ENCODE measurements at regions not wholly inside any gene's neighbourhood (a gene's known extent, or its start where the extent isn't known, plus 50 kb on each side); places are given as distances from the start of the nearest gene placed in this dataset.

GRCh38 chr10:130999376-131000202 is 311.9 kb downstream of the TCERG1L start:
- no TSS peak for BruUV-seq (replicated peaks)
- CTCF ChIA-PET: no interaction called here
- no peak overlapping the region for H3K4me3 ChIP-seq (ENCODE audit: low read length)
- no peak overlapping the region for H3K9ac ChIP-seq (ENCODE audit: low read length)
- no peaks in the 10 kb centered on the region for H3K79me2 ChIP-seq (ENCODE audit: low read length)
- H4K20me1 ChIP-seq (ENCODE audit: low read length): no peaks in the 10 kb centered on the region
- ATAC-seq (no peak), DNase-seq (no peak)
- no peak overlapping the region for H3K4me2 ChIP-seq (ENCODE audit: low read length)
- TF ChIP-seq CTCF (conservative IDR thresholded peaks at IDR 0.05; ENCODE audit: low read depth, low read length) (no peak), EZH2phosphoT487 (IDR thresholded peaks at IDR 0.05; ENCODE audit: borderline replicate concordance, low read length) (no peak), EZH2 (IDR thresholded peaks at IDR 0.05; ENCODE audit: low read length, unreplicated experiment) (no peak)
- H3F3A ChIP-seq (ENCODE audit: low read length, unreplicated experiment): no peaks in the 10 kb centered on the region
- POLR2A ChIA-PET (ENCODE audit: unreplicated experiment): no interaction called here
- H3K4me1 ChIP-seq (ENCODE audit: insufficient read depth, low read length): no peaks in the 10 kb centered on the region
- H3K27me3 ChIP-seq (ENCODE audit: low read length): no peaks in the 10 kb centered on the region
- H3K9me3 ChIP-seq (ENCODE audit: low read length): no peaks in the 10 kb centered on the region
- no peaks in the 10 kb centered on the region for H3K9me2 ChIP-seq (replicated peaks; ENCODE audit: low read length)
- H3K27ac ChIP-seq (ENCODE audit: low read length): no peak overlapping the region
- intact Hi-C loops (cut with micrococcal nuclease): no loop called here
- no peak overlapping the region for H2AFZ ChIP-seq (ENCODE audit: low read length)
- no peaks in the 10 kb centered on the region for H3K36me3 ChIP-seq (ENCODE audit: low read depth, low read length)

GRCh38 chr10:131000244-131000643 is 311.3 kb downstream of the TCERG1L start:
- H3K9me3 ChIP-seq (ENCODE audit: low read length): no peaks in the 10 kb centered on the region
- H3K4me1 ChIP-seq (ENCODE audit: insufficient read depth, low read length): no peaks in the 10 kb centered on the region
- no peaks in the 10 kb centered on the region for H4K20me1 ChIP-seq (ENCODE audit: low read length)
- DNase-seq (no peak), ATAC-seq (no peak)
- ChIA-PET CTCF (no interaction called here), POLR2A (ENCODE audit: unreplicated experiment) (no interaction called here)
- no peak for TF ChIP-seq EZH2phosphoT487 (IDR thresholded peaks at IDR 0.05; ENCODE audit: borderline replicate concordance, low read length)
- no peak for TF ChIP-seq EZH2 (IDR thresholded peaks at IDR 0.05; ENCODE audit: low read length, unreplicated experiment)
- TF ChIP-seq CTCF (conservative IDR thresholded peaks at IDR 0.05; ENCODE audit: low read depth, low read length): no peak
- no TSS peak for BruUV-seq (replicated peaks)
- H3K27ac ChIP-seq (ENCODE audit: low read length): no peak overlapping the region
- intact Hi-C loops (cut with micrococcal nuclease): no loop called here
- no peaks in the 10 kb centered on the region for H3K9me2 ChIP-seq (replicated peaks; ENCODE audit: low read length)
- H3K9ac ChIP-seq (ENCODE audit: low read length): no peak overlapping the region
- H3K4me3 ChIP-seq (ENCODE audit: low read length): no peak overlapping the region
- H3F3A ChIP-seq (ENCODE audit: low read length, unreplicated experiment): no peaks in the 10 kb centered on the region
- no peaks in the 10 kb centered on the region for H3K36me3 ChIP-seq (ENCODE audit: low read depth, low read length)
- no peak overlapping the region for H2AFZ ChIP-seq (ENCODE audit: low read length)
- no peak overlapping the region for H3K4me2 ChIP-seq (ENCODE audit: low read length)
- no peaks in the 10 kb centered on the region for H3K27me3 ChIP-seq (ENCODE audit: low read length)
- H3K79me2 ChIP-seq (ENCODE audit: low read length): no peaks in the 10 kb centered on the region

- POLR2A ChIA-PET (ENCODE audit: unreplicated experiment): no interaction called here
- BruUV-seq (replicated peaks): no TSS peak
- no peak overlapping the region for H3K9ac ChIP-seq (ENCODE audit: low read length)
- no peaks in the 10 kb centered on the region for H3K79me2 ChIP-seq (ENCODE audit: low read length)
- no peaks in the 10 kb centered on the region for H3K4me1 ChIP-seq (ENCODE audit: insufficient read depth, low read length)
- DNase-seq (no peak), ATAC-seq (no peak)
- H3K4me2 ChIP-seq (ENCODE audit: low read length): no peak overlapping the region
- no peak for TF ChIP-seq EZH2 (IDR thresholded peaks at IDR 0.05; ENCODE audit: low read length, unreplicated experiment)
- no peak for TF ChIP-seq CTCF (conservative IDR thresholded peaks at IDR 0.05; ENCODE audit: low read depth, low read length)
- TF ChIP-seq EZH2phosphoT487 (IDR thresholded peaks at IDR 0.05; ENCODE audit: borderline replicate concordance, low read length): no peak
- no peak overlapping the region for H3K4me3 ChIP-seq (ENCODE audit: low read length)
- H3K9me3 ChIP-seq (ENCODE audit: low read length): no peaks in the 10 kb centered on the region
- intact Hi-C loops (cut with micrococcal nuclease): no loop called here
- CTCF ChIA-PET: no interaction called here
- no peaks in the 10 kb centered on the region for H3F3A ChIP-seq (ENCODE audit: low read length, unreplicated experiment)
- no peaks in the 10 kb centered on the region for H3K36me3 ChIP-seq (ENCODE audit: low read depth, low read length)
- H2AFZ ChIP-seq (ENCODE audit: low read length): no peak overlapping the region
- no peaks in the 10 kb centered on the region for H3K9me2 ChIP-seq (replicated peaks; ENCODE audit: low read length)
- no peaks in the 10 kb centered on the region for H4K20me1 ChIP-seq (ENCODE audit: low read length)
- H3K27me3 ChIP-seq (ENCODE audit: low read length): no peaks in the 10 kb centered on the region
- H3K27ac ChIP-seq (ENCODE audit: low read length): no peak overlapping the region
These were observed 310.8 kb downstream of the TCERG1L start for GRCh38 chr10:131000743-131001142.
